22Rv1 (cell line): ENCODE measurements at regions not wholly inside any gene's neighbourhood (a gene's known extent, or its start where the extent isn't known, plus 50 kb on each side); places are given as distances from the start of the nearest gene placed in this dataset.

Experiments
- H3K27ac ChIP-seq: fragments of 450-650 bp; 2 replicates; pipeline ENCODE4 v1.5.1; 2017
- CTCF ChIP-seq: fragments of 450-650 bp; IDR thresholded peaks from 2 replicates; pipeline ENCODE4 v1.5.1; 2017; ENCODE audit warnings: mild to moderate bottlenecking
- ZFX ChIP-seq: fragments of 450-650 bp; IDR thresholded peaks from 2 replicates; pipeline ENCODE4 v1.6.1; 2017; ENCODE audit warnings: antibody characterized with exemption, borderline replicate concordance

GRCh38 chr10:62734781-62735463 is 69.6 kb upstream of the ADO start:
- no peak for TF ChIP-seq CTCF
- no peak for TF ChIP-seq ZFX
- H3K27ac ChIP-seq, result no peak overlapping the region

GRCh38 chr10:62735464-62736167 is 68.9 kb upstream of the ADO start:
- no peak overlapping the region for H3K27ac ChIP-seq
- TF ChIP-seq ZFX (no peak), CTCF (no peak)

- no peak for TF ChIP-seq CTCF
- no peak for TF ChIP-seq ZFX
- H3K27ac ChIP-seq, result no peak overlapping the region
Observed at GRCh38 chr10:62736168-62736546, 68.4 kb upstream of the ADO start.

GRCh38 chr10:62738916-62739315 is 65.6 kb upstream of the ADO start:
- no peak for TF ChIP-seq CTCF
- TF ChIP-seq ZFX, result no peak
- no peak overlapping the region for H3K27ac ChIP-seq

GRCh38 chr10:62740885-62741745 is 63.4 kb upstream of the ADO start:
- no peak for TF ChIP-seq ZFX
- TF ChIP-seq CTCF, result no peak
- H3K27ac ChIP-seq, result no peak overlapping the region

- no peak overlapping the region for H3K27ac ChIP-seq
- TF ChIP-seq CTCF, result no peak
- TF ChIP-seq ZFX, result no peak
Observed at GRCh38 chr10:62741996-62742395, 62.5 kb upstream of the ADO start.

GRCh38 chr10:62742536-62743061 is 61.9 kb upstream of the ADO start:
- no peak overlapping the region for H3K27ac ChIP-seq
- TF ChIP-seq ZFX, result no peak
- no peak for TF ChIP-seq CTCF
